Gastrocnemius medialis (tissue), 4 donors: ENCODE measurements at regions not wholly inside any gene's neighbourhood (a gene's known extent, or its start where the extent isn't known, plus 50 kb on each side); places are given as distances from the start of the nearest gene placed in this dataset.

Source experiments
- ATAC-seq, 2 donors: fragments of 150-250 bp; one replicate each; pipeline ENCODE4 v1.9.1; 2016
- DNase-seq, 2 donors: peaks; one replicate each; pipeline ENCODE4 v3.0.0-alpha.2; 2019
- H3K27ac ChIP-seq, 4 donors: fragments of 200-600 bp; sonication (generic); 1 replicate in 1 of 4; 2 replicates in 3 of 4; pipeline ENCODE4 v1.5.1; 2016 to 2018; ENCODE audit warnings: mild to moderate bottlenecking in 2 of 4, moderate library complexity in 1 of 4
- H3K27me3 ChIP-seq, 3 donors: fragments of 200-600 bp; sonication (generic) in 2 of 3; 1 replicate in 1 of 3; 2 replicates in 2 of 3; pipeline versions ENCODE4 v1.5.1 to v1.6.0; 2016 to 2019; ENCODE audit warnings: mild to moderate bottlenecking in 1 of 3, moderate library complexity in 1 of 3
- H3K36me3 ChIP-seq, 2 donors: fragments of 200-600 bp; sonication (generic) in 1 of 2; one replicate each; pipeline ENCODE4 v1.5.1; 2017 to 2018
- H3K4me1 ChIP-seq, 2 donors: fragments of 200-600 bp; sonication (generic) in 1 of 2; one replicate each; pipeline ENCODE4 v1.5.1; 2016 to 2017; ENCODE audit warnings: mild to moderate bottlenecking in 2 of 2
- H3K4me3 ChIP-seq, 4 donors: fragments of 200-600 bp; sonication (generic) in 3 of 4; 1 replicate in 1 of 4; 2 replicates in 3 of 4; pipeline ENCODE4 v1.5.1; 2016 to 2019; ENCODE audit warnings: mild to moderate bottlenecking in 2 of 4
- H3K9me3 ChIP-seq, 3 donors: fragments of 200-600 bp; sonication (generic) in 2 of 3; 1 replicate in 1 of 3; 2 replicates in 2 of 3; pipeline ENCODE4 v1.5.1; 2016 to 2019
- POLR2A ChIP-seq, 2 donors: fragments of 450-650 bp; IDR thresholded peaks; one replicate each; pipeline ENCODE4 v1.6.1; 2017; ENCODE audit warnings: antibody characterized with exemption in 2 of 2, mild to moderate bottlenecking in 2 of 2, moderate library complexity in 2 of 2
- in situ Hi-C, 4 donors: fragments of 200-750 bp; cut with MboI; loops; one replicate each; pipeline versions ENCODE4 v1.15.0 to v1.8.0; 2017; ENCODE audit warnings: low sequenced_read_pairs in 4 of 4
- intact Hi-C: fragments of 100-400 bp; cut with DNase I; formaldehyde crosslinking; loops from one replicate; pipeline ENCODE4 v1.15.1; 2023; ENCODE audit warnings: low total_unique reads
- TF ChIP-seq, protein P1 (sequence below), 5 experiments: fragments of 450-650 bp in 3 of 5; fragments of 200-600 bp in 2 of 5; sonication (generic) in 2 of 5; IDR thresholded peaks in 4 of 5; conservative IDR thresholded peaks in 1 of 5; 1 replicate in 4 of 5; 2 replicates in 1 of 5; pipeline ENCODE4 v1.5.1; 2016 to 2019; ENCODE audit warnings: antibody characterized with exemption in 5 of 5, mild to moderate bottlenecking in 3 of 5, moderate library complexity in 3 of 5

DNA sequence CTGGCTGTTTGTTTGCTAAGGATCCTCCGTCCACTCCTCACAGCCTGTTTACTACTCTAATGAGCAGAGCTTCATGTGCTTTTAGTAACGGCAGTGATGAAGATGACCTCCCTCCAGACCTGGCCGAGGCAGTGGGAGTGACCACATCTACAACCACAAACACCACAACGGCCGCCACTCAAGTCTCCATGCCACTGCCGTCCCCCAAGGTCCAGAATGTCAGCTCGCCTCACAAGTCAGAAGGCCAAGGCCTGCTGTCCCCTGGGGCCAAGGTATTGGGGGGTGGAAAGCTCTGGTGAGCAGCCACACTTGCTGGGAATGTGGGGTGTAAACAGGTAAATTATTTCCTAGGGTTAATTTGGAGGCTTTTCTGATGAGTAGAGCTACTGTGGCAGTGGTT is 926.4 kb downstream of the IPMK start:
- intact Hi-C loops, result no loop called here
- in situ Hi-C loops, result no loop called here
- DNase-seq, result no peak

DNA sequence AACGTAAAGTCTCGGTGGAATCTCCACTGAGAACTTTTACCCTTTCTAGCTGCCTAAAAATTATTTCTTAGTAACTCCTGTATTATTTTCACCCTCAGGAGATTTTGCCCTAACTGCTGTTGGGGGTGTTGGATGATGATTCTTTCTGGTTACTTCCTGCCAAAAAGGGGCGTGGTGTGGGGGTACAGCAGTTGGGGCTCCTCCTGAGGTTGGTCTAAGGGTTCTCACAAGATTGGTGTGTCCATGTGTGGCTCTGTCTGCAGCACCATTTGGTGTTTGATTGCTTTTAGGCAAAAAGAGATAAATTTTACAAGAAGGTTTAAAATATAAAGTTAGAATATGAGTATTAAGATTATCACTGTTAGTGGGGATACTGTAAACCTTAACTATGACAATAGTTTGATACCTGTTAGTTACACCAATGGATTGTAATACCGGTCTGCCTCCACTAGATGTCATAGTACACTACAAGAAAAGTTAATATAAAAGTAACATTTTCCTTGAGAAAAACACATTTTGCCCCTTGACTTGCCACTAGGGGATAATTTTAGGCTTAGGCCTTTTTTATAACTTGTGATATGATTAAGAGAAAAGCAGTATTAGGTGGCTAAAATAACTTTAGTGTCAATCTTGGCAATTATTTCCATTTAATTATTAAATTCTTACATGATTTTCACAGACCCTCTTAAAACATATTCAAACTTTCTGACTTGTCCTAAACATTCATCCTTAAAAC is 928.7 kb downstream of the IPMK start:
- in situ Hi-C loops, result no loop called here

More for the DNA sequence above, 926.4 kb downstream of the IPMK start:
- H3K9me3 ChIP-seq, result no peaks in the 10 kb centered on the region
- no peak overlapping the region for H3K27ac ChIP-seq
- TF ChIP-seq, protein P1, sequence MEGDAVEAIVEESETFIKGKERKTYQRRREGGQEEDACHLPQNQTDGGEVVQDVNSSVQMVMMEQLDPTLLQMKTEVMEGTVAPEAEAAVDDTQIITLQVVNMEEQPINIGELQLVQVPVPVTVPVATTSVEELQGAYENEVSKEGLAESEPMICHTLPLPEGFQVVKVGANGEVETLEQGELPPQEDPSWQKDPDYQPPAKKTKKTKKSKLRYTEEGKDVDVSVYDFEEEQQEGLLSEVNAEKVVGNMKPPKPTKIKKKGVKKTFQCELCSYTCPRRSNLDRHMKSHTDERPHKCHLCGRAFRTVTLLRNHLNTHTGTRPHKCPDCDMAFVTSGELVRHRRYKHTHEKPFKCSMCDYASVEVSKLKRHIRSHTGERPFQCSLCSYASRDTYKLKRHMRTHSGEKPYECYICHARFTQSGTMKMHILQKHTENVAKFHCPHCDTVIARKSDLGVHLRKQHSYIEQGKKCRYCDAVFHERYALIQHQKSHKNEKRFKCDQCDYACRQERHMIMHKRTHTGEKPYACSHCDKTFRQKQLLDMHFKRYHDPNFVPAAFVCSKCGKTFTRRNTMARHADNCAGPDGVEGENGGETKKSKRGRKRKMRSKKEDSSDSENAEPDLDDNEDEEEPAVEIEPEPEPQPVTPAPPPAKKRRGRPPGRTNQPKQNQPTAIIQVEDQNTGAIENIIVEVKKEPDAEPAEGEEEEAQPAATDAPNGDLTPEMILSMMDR (IDR thresholded peaks at IDR 0.05 in 4 of 5, conservative IDR thresholded peaks at IDR 0.05 in 1 of 5), result no peak
- no peak for TF ChIP-seq POLR2A (IDR thresholded peaks at IDR 0.05)
- no peaks in the 10 kb centered on the region for H3K27me3 ChIP-seq
- H3K36me3 ChIP-seq, result no peaks in the 10 kb centered on the region
- H3K4me3 ChIP-seq, result no peak overlapping the region
- H3K4me1 ChIP-seq, result no peaks in the 10 kb centered on the region
- no peak for ATAC-seq

DNA sequence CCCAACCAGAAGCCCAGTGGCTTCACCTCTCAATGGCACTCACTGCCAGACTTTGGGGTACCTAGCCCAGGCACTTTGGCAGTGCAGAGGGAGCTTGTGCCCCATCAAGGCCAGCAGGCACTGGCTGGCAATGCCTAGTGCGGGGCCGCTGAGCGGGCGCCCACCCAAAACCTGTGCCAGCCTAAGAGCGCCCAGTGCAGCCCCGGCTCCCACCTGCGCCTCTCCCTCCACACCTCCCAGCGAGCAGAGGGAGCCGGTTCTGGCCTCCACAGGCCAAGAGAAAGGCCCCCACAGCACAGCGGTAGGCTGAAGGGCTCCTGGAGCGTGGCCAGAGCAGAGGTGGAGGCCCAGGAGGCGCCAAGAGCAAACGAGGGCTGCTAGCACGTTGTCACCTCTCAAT is 930.8 kb downstream of the IPMK start:
- no peaks in the 10 kb centered on the region for H3K36me3 ChIP-seq
- H3K4me1 ChIP-seq, result no peaks in the 10 kb centered on the region
- in situ Hi-C loops (no loop called here), intact Hi-C loops (loop anchor here (10.0 kb wide), 1 partner anchor 728 kb away; no protein-coding TSS in a partner anchor)
- H3K27me3 ChIP-seq, result no peaks in the 10 kb centered on the region
- no peak overlapping the region for H3K4me3 ChIP-seq
- H3K27ac ChIP-seq, result no peak overlapping the region
- TF ChIP-seq POLR2A (IDR thresholded peaks at IDR 0.05), result no peak
- TF ChIP-seq, protein P1 (IDR thresholded peaks at IDR 0.05 in 4 of 5, conservative IDR thresholded peaks at IDR 0.05 in 1 of 5), result no peak
- ATAC-seq, result no peak
- no peaks in the 10 kb centered on the region for H3K9me3 ChIP-seq
- DNase-seq, result no peak

More for the DNA sequence above, 928.7 kb downstream of the IPMK start:
- Histone ChIP-seq H3K36me3 (no peaks in the 10 kb centered on the region), H3K27me3 (no peaks in the 10 kb centered on the region), H3K9me3 (no peaks in the 10 kb centered on the region), H3K4me1 (no peaks in the 10 kb centered on the region), H3K27ac (no peak overlapping the region), H3K4me3 (no peak overlapping the region)
- DNase-seq, result no peak
- intact Hi-C loops, result loop anchor here (10.0 kb wide), 1 partner anchor 726 kb away; no protein-coding TSS in a partner anchor
- no peak for TF ChIP-seq POLR2A (IDR thresholded peaks at IDR 0.05)
- TF ChIP-seq, protein P1 (IDR thresholded peaks at IDR 0.05 in 4 of 5, conservative IDR thresholded peaks at IDR 0.05 in 1 of 5), result peak; percentile 16 to 46 (median 27)
- ATAC-seq, result no peak

DNA sequence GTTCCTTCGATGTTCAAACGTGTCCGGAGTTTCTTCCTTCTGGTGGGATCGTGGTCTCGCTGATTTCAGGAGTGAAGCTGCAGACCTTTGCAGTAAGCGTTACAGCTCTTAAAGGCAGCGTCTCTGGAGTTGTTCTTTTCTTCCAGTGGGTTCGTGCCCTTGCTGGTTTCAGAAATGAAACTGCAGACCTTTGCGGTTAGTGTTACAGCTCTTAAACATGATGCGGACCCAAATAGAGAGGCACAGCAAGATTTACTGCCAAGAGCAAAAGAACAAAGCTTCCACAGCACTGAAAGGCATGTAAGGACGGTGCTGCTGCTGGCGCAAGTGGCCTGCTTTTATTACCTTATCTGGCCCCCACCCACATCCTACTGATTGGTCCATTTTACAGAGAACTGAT is 931.4 kb downstream of the IPMK start:
- DNase-seq (no peak), ATAC-seq (no peak)
- no peak for TF ChIP-seq POLR2A (IDR thresholded peaks at IDR 0.05)
- TF ChIP-seq, protein P1 (IDR thresholded peaks at IDR 0.05 in 4 of 5, conservative IDR thresholded peaks at IDR 0.05 in 1 of 5), result no peak
- intact Hi-C loops, result loop anchor here (10.0 kb wide), 1 partner anchor 728 kb away; no protein-coding TSS in a partner anchor
- Histone ChIP-seq H3K36me3 (no peaks in the 10 kb centered on the region), H3K27me3 (no peaks in the 10 kb centered on the region), H3K4me3 (no peak overlapping the region), H3K27ac (no peak overlapping the region), H3K9me3 (no peaks in the 10 kb centered on the region), H3K4me1 (no peaks in the 10 kb centered on the region)
- in situ Hi-C loops, result no loop called here
